Tibial nerve (tissue), 4 donors: ENCODE measurements at regions not wholly inside any gene's neighbourhood (a gene's known extent, or its start where the extent isn't known, plus 50 kb on each side); places are given as distances from the start of the nearest gene placed in this dataset.

ENCODE experiments used
- DNase-seq, 2 donors: peaks; one replicate each; pipeline ENCODE4 v3.0.0-alpha.2; 2019; ENCODE audit warnings: low spot score in 2 of 2
- H3K27ac ChIP-seq, 4 donors: fragments of 200-600 bp; sonication (generic) in 3 of 4; one replicate each; pipeline ENCODE4 v1.5.1; 2017 to 2019; ENCODE audit warnings: mild to moderate bottlenecking in 1 of 4
- H3K27me3 ChIP-seq, 2 donors: fragments of 200-600 bp; sonication (generic) in 1 of 2; one replicate each; pipeline versions ENCODE4 v1.5.1 to v1.6.0; 2017 to 2019
- H3K36me3 ChIP-seq, 3 donors: fragments of 200-600 bp; sonication (generic); one replicate each; pipeline ENCODE4 v1.5.1; 2018 to 2019
- H3K4me1 ChIP-seq, 4 donors: fragments of 200-600 bp; sonication (generic) in 3 of 4; one replicate each; pipeline ENCODE4 v1.5.1; 2017 to 2019
- H3K4me3 ChIP-seq, 4 donors: fragments of 200-600 bp; sonication (generic) in 3 of 4; one replicate each; pipeline ENCODE4 v1.5.1; 2017 to 2019; ENCODE audit warnings: mild to moderate bottlenecking in 1 of 4, moderate library complexity in 1 of 4
- H3K9me3 ChIP-seq, 4 donors: fragments of 200-600 bp; sonication (generic) in 3 of 4; one replicate each; pipeline ENCODE4 v1.5.1; 2017 to 2019
- EP300 ChIP-seq, 2 donors: sonication (generic); formaldehyde crosslinking; IDR thresholded peaks; one replicate each; pipeline ENCODE4 v1.6.1; 2017; ENCODE audit warnings: antibody characterized with exemption in 2 of 2, mild to moderate bottlenecking in 1 of 2
- POLR2A ChIP-seq, 2 donors: fragments of 450-650 bp; IDR thresholded peaks; one replicate each; pipeline ENCODE4 v1.6.1; 2017; ENCODE audit warnings: antibody characterized with exemption in 2 of 2, mild to moderate bottlenecking in 2 of 2, moderate library complexity in 2 of 2
- WGBS, 2 donors: methylation state at CpG; one replicate each; pipeline ENCODE4 v1.1.5; 2018; 5-methylcytosine and 5-hydroxymethylcytosine counted together
- TF ChIP-seq, protein P1 (sequence below), 5 experiments: fragments of 200-600 bp in 3 of 5; fragments of 450-650 bp in 2 of 5; sonication (generic) in 3 of 5; IDR thresholded peaks; one replicate each; pipeline ENCODE4 v1.5.1; 2016 to 2019; ENCODE audit warnings: antibody characterized with exemption in 5 of 5, mild to moderate bottlenecking in 3 of 5, moderate library complexity in 2 of 5

DNA sequence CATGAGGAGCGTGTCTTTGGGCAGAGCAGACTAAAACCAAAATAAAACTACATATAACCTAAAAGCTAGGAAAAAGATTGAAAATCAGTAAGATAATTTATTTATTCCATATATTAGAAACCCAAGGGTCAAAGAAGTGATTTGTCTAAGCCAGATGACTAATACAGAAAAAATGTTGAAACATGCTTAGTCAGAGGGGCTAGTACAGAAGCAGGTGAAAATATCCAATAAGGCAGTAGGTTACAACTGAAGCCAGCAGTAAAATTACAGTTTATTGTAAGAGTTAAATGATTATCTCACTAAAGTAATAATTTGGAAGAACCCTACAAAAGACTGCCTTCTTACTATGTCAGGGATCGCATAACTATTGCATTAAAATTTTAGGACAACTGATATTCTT is 1190.9 kb upstream of the PRMT6 start:
- no peak for DNase-seq
- Histone ChIP-seq H3K27me3 (no peaks in the 10 kb centered on the region), H3K4me1 (no peaks in the 10 kb centered on the region), H3K27ac (no peak overlapping the region), H3K4me3 (no peak overlapping the region), H3K9me3 (no peaks in the 10 kb centered on the region), H3K36me3 (no peaks in the 10 kb centered on the region)
- WGBS, 2 donors = 86% methylated on average over 2 of the region's 2 CpGs
- no peak for TF ChIP-seq EP300 (IDR thresholded peaks at IDR 0.05)
- no peak for TF ChIP-seq POLR2A (IDR thresholded peaks at IDR 0.05)
- TF ChIP-seq, protein P1, sequence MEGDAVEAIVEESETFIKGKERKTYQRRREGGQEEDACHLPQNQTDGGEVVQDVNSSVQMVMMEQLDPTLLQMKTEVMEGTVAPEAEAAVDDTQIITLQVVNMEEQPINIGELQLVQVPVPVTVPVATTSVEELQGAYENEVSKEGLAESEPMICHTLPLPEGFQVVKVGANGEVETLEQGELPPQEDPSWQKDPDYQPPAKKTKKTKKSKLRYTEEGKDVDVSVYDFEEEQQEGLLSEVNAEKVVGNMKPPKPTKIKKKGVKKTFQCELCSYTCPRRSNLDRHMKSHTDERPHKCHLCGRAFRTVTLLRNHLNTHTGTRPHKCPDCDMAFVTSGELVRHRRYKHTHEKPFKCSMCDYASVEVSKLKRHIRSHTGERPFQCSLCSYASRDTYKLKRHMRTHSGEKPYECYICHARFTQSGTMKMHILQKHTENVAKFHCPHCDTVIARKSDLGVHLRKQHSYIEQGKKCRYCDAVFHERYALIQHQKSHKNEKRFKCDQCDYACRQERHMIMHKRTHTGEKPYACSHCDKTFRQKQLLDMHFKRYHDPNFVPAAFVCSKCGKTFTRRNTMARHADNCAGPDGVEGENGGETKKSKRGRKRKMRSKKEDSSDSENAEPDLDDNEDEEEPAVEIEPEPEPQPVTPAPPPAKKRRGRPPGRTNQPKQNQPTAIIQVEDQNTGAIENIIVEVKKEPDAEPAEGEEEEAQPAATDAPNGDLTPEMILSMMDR (IDR thresholded peaks at IDR 0.05) = no peak

DNA sequence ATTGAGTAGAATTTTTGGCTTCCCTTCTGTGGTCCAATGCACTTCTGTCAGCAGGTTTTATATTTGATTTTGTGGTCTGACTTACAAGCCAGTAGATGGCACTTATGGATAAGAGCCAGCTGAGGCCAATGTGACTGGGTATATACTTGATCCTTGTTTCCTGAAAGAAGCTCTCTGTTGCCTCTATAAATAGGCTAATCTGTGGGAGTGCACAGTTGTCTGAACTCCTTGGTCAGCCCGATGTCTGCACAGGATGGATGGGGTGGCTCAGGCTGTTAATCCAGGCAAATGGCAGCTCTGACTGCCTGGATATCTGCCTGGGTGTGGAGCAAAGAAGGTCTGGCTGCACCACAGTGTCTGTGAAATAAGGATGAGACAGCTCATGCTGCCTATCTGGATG is 1183.7 kb upstream of the PRMT6 start:
- Histone ChIP-seq H3K27me3 (no peaks in the 10 kb centered on the region), H3K9me3 (peaks cover 0 to 3% (median 0%) of the 10 kb centered on the region in 4 donors), H3K4me1 (no peaks in the 10 kb centered on the region), H3K36me3 (no peaks in the 10 kb centered on the region), H3K27ac (no peak overlapping the region), H3K4me3 (no peak overlapping the region)
- no peak for TF ChIP-seq POLR2A (IDR thresholded peaks at IDR 0.05)
- TF ChIP-seq, protein P1 (IDR thresholded peaks at IDR 0.05) = no peak
- TF ChIP-seq EP300 (IDR thresholded peaks at IDR 0.05) = no peak
- 38 to 45% methylated on average over 1 of the region's 1 CpG for WGBS, 2 donors
- no peak for DNase-seq

DNA sequence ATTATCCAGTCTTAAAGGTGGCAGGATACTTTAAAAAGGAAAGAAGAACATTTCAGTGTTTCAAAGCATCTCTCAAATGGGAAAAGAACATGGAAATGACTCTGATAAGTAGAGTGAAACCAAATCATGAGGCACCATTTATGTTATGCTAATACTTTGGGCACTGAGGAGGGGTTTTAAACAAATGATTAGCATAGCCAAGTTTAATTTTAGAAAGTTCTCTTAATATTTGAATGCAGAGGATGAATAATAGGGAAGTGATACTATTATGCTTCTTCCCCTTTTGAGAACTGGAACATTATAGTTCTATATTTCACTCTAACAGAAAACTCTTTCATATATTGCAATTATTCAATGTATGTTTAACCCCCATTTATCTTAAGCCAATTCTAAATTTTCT is 1181.9 kb upstream of the PRMT6 start:
- H3K4me1 ChIP-seq = no peaks in the 10 kb centered on the region
- DNase-seq = no peak
- no peak for TF ChIP-seq EP300 (IDR thresholded peaks at IDR 0.05)
- no peak for TF ChIP-seq POLR2A (IDR thresholded peaks at IDR 0.05)
- TF ChIP-seq, protein P1 (IDR thresholded peaks at IDR 0.05) = no peak
- no peak overlapping the region for H3K27ac ChIP-seq
- H3K36me3 ChIP-seq = no peaks in the 10 kb centered on the region
- no peak overlapping the region for H3K4me3 ChIP-seq
- H3K9me3 ChIP-seq = peaks cover 0 to 6% (median 0%) of the 10 kb centered on the region in 4 donors
- H3K27me3 ChIP-seq = no peaks in the 10 kb centered on the region

DNA sequence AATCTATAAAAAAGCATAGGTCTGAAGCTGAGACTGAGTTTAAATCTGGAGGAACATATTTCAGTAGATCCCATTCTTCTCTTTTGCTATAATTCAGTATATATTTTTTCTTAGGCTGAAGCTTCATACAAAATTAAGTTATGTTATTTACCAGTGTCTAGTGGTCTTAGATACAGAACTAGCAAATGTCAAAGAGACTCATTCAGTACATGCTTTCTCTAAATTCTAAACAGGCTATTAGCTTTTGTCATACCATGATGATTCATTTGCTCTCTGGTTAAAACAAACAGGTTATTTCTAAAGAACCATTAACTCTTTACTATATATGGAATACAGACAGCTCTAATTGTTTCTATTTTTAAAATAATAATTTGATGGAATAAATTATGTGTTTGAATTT is 1170.2 kb upstream of the PRMT6 start:
- Histone ChIP-seq H3K27me3 (no peaks in the 10 kb centered on the region), H3K36me3 (no peaks in the 10 kb centered on the region), H3K4me3 (no peak overlapping the region), H3K4me1 (no peaks in the 10 kb centered on the region), H3K9me3 (no peaks in the 10 kb centered on the region), H3K27ac (no peak overlapping the region)
- DNase-seq = no peak
- no peak for TF ChIP-seq EP300 (IDR thresholded peaks at IDR 0.05)
- TF ChIP-seq, protein P1 (IDR thresholded peaks at IDR 0.05) = no peak
- TF ChIP-seq POLR2A (IDR thresholded peaks at IDR 0.05) = no peak

DNA sequence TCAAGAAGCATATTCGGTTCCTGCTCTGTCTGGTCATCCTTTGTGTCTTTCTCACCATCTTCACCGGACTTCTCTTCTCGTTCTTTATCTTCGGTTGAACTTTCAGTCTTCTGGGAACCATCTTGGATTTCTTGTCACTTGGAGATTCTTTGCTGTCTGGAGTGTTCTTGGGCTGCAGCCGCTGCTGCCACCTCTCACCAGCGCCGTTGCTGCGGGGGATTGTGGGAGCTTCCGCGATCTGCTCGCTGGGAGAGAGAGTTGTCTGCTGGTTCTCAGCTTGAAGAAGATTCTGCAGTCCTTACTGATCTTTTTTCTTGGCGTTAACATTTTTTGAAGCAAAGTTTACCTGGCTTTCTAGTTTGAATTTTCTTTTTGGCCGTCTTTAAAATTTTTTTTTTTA is 1165.2 kb upstream of the PRMT6 start:
- TF ChIP-seq POLR2A (IDR thresholded peaks at IDR 0.05) (no peak), EP300 (IDR thresholded peaks at IDR 0.05) (no peak)
- TF ChIP-seq, protein P1 (IDR thresholded peaks at IDR 0.05) = no peak
- Histone ChIP-seq H3K36me3 (no peaks in the 10 kb centered on the region), H3K27ac (no peak overlapping the region), H3K4me1 (no peaks in the 10 kb centered on the region), H3K27me3 (no peaks in the 10 kb centered on the region), H3K9me3 (no peaks in the 10 kb centered on the region), H3K4me3 (no peak overlapping the region)
- 84 to 85% methylated on average over 13 of the region's 13 CpGs for WGBS, 2 donors
- DNase-seq = no peak
